Spleen (tissue), 7 donors: ENCODE measurements at regions not wholly inside any gene's neighbourhood (a gene's known extent, or its start where the extent isn't known, plus 50 kb on each side); places are given as distances from the start of the nearest gene placed in this dataset.

Experiments
- POLR2A ChIP-seq, 3 donors: fragments of 450-650 bp; IDR thresholded peaks; one replicate each; pipeline ENCODE4 v1.5.1; 2017; ENCODE audit warnings: antibody characterized with exemption in 3 of 3, mild to moderate bottlenecking in 1 of 3
- POLR2AphosphoS5 ChIP-seq, 3 donors: sonication (generic); formaldehyde crosslinking; IDR thresholded peaks; one replicate each; pipeline ENCODE4 v1.5.1; 2017; ENCODE audit warnings: antibody characterized with exemption in 3 of 3
- TF ChIP-seq, protein P1 (sequence below), 11 experiments: fragments of 200-600 bp in 7 of 11; fragments of 450-650 bp in 4 of 11; sonication (generic) in 4 of 11; IDR thresholded peaks in 8 of 11; conservative IDR thresholded peaks in 3 of 11; 1 replicate in 7 of 11; 2 replicates in 4 of 11; pipeline versions ENCODE4 v1.4.0 to v1.8.0; 2016 to 2021; ENCODE audit warnings: antibody characterized with exemption in 11 of 11, inconsistent platforms in 4 of 11, mild to moderate bottlenecking in 1 of 11
- donor health status: DM: no; HTN: no; CAD: no; lungs with moderate emphysema.
- donor health status: DM: no; HTN: no; CAD: no.
- donor health status: DM: no; HTN: no; CAD: no.

DNA sequence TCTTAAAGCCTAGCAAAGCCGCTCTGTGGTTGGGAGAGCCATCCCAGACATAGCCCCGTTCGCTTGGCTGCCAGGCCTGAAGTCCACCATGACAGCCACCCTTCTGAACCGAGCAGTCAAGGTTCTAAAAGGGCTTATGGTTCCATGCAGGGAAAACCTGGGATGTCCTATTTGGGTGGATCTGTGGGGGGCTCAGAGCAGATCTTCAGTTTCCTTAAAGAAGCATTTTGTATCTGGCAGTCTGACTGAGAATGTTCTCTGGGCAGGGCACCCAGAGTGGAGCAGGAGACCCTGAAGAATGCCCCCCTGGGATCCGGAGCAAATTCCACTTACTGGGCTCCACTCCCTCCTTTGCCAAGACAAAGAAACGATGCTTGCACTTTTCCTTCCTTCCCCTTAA is 127.2 kb downstream of the IRX5 start:
- TF ChIP-seq, protein P1, sequence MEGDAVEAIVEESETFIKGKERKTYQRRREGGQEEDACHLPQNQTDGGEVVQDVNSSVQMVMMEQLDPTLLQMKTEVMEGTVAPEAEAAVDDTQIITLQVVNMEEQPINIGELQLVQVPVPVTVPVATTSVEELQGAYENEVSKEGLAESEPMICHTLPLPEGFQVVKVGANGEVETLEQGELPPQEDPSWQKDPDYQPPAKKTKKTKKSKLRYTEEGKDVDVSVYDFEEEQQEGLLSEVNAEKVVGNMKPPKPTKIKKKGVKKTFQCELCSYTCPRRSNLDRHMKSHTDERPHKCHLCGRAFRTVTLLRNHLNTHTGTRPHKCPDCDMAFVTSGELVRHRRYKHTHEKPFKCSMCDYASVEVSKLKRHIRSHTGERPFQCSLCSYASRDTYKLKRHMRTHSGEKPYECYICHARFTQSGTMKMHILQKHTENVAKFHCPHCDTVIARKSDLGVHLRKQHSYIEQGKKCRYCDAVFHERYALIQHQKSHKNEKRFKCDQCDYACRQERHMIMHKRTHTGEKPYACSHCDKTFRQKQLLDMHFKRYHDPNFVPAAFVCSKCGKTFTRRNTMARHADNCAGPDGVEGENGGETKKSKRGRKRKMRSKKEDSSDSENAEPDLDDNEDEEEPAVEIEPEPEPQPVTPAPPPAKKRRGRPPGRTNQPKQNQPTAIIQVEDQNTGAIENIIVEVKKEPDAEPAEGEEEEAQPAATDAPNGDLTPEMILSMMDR (IDR thresholded peaks at IDR 0.05 in 8 of 11, conservative IDR thresholded peaks at IDR 0.05 in 3 of 11) = no peak
- TF ChIP-seq POLR2AphosphoS5 (IDR thresholded peaks at IDR 0.05) (no peak), POLR2A (IDR thresholded peaks at IDR 0.05) (no peak)
